HG02884 (cell line): ENCODE measurements at regions not wholly inside any gene's neighbourhood (a gene's known extent, or its start where the extent isn't known, plus 50 kb on each side); places are given as distances from the start of the nearest gene placed in this dataset.
"Not testable (repeated sequence)": the region's sequence is repeated elsewhere in the genome, so short reads cannot be mapped to it uniquely, and the experiment has no call there.

Source experiments
- ATAC-seq: cut with Tn5 transposase; IDR thresholded peaks from one replicate; pipeline ENCODE4 v1.9.1; 2021; ENCODE audit warnings: mild to moderate bottlenecking, moderate library complexity; ENCODE audit not compliant: unreplicated experiment

DNA sequence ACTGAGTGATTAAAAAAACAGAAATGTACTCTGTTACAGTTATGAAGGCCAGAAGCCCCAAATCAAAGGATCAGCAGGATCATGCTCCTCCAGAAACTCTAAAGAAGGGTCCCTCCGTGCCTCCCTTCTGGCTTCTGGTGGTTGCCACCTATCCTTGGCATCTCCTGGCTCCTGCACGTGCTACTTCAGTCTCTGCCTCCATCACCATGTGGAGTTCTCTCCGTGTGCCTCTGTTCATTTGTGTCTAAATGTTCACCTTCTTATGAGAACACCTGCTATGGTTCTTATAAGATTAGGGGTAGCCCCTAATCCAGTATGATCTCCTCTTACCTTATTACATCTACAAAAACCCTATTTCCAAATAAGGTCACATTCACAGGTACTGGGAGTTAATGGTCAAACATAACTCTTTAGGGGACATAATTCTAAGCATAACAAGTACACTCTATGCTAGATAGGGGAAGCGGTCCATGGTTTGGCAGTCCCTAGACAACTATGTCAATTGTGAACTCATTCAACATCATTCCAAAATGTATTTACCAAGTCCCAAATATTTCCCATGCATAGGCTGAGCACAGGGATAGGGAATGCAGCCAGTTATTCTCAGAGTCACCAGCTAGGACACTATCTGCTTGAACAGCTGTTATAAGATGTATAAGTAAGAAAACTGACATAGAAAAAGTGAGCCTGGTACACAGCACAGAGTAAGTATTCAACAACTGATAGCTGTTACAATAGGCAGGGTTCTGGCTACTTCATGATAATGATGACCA, 295.5 kb upstream of the BOD1L1 start:
- no peak for ATAC-seq

DNA sequence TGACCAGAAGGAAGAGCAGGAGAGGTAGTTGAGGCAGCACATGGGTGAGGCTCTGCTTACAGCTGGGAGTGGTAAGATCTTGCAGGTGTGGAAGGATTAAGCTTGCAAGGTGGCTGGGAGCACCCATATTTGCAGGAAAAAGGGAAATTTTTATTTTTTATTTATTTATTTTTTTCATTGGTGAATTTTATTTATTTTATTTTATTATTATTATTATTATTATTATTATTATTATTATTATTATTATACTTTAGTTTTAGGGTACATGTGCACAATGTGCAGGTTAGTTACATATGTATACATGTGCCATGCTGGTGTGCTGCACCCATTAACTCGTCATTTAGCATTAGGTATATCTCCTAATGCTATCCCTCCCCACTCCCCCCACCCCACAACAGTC, 297.4 kb upstream of the BOD1L1 start:
- not testable (repeated sequence) for ATAC-seq

DNA sequence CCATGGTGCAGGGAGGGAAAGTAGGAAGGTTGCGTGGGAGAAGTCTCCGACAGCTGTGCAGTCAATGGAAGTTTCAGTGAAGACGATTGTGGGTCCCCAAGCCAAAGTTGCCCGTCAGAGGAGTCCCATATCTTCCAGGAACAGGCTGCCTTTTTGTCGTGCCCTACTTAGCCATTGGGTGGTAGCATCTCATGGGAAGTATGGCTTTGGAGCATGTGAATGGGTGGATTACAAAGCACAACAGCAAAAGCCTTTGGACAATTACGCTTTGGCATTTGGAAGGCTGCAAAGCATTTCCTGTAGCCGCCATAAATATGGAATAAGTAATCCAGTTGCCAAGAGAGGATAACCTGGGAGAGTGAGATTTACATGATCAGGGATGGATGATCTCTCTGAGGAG, 300.7 kb upstream of the BOD1L1 start:
- ATAC-seq, result no peak

- ATAC-seq, result no peak
Observed at GRCh38 chr4:13930155-13930554, 302.6 kb upstream of the BOD1L1 start.

- ATAC-seq, result no peak
Observed at GRCh38 chr4:13933191-13933590, 305.7 kb upstream of the BOD1L1 start.

GRCh38 chr4:13938299-13938698, 310.8 kb upstream of the BOD1L1 start:
- no peak for ATAC-seq

DNA sequence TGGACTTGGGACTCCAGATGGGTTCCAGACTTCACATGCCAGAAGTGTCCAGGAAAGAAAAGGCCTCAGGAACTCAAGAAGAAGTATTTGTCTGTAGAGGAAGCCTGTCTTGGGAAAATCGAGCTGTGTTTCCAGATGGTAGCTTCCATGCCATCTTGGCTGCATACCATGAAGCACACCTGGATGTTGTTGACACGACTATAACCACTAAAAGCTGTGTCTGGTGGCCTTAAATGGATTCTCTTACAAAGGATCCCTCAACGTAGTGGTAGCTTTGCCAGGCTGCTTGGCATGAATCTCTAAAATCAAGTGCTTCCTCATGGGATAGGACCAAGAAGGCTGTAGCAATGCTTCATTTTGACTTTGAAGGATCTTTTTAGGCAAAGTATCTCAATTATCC, 313.4 kb upstream of the BOD1L1 start:
- no peak for ATAC-seq

GRCh38 chr4:13942977-13943376, 315.5 kb upstream of the BOD1L1 start:
- ATAC-seq, result no peak

DNA sequence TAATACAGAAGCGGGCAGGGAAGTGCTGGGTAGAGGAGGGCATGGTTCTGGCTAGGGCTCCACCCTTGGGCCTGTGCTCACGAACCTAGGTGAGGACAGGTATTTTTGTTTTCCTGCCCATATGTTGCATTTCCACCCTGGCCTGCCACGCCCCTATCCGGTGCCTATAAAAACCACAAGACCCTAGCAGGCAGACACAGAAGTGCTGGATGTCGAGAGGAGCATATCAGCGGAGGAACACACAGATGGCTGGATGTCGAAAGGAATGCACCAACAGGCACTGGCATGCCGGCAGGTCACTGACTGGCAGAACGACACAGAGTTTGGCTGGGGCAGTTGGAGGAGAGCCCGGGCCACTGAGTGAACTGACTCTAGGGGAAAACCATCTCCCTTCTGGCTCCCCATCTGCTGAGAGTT, 316.6 kb upstream of the BOD1L1 start:
- no peak for ATAC-seq

GRCh38 chr4:13947921-13948320, 320.4 kb upstream of the BOD1L1 start:
- no peak for ATAC-seq

DNA sequence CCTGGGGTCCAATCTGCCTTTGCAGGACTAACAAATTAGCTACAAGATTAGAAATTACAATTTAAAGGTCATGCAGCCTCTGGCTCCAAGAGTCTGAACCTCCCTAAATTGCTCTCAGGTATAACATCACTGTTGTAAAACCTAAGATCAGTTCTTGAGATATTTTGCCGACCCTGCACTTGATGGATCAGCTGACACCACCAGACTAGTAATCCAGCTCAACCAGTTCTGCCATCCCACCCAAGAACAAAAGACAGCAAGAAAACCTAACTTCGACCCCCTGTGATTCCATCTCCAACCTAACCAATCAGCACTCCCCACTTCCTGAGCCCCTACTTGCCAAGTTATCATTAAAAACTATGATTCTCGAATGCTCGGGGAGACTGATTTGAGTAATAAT, 323.0 kb upstream of the BOD1L1 start:
- ATAC-seq, result no peak

DNA sequence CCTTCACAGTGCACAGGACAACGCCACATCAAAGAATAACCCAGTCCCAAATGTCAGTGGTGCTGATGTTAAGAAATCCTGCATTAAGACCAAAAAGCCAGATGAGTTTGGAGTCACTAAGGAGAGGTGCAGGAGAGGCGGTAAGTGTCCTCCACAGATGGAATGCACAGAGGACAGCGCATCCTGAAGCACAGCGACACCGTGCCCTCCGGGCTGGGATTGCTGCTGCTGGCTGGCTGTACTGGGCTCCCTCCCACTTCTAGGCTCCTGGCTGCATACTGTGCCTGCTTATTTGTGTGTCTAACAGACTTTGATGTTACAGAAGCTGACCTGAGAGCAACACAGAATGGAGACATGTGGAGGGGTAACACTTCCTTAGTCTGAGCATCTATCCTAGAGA, 325.6 kb upstream of the BOD1L1 start:
- ATAC-seq, result no peak

DNA sequence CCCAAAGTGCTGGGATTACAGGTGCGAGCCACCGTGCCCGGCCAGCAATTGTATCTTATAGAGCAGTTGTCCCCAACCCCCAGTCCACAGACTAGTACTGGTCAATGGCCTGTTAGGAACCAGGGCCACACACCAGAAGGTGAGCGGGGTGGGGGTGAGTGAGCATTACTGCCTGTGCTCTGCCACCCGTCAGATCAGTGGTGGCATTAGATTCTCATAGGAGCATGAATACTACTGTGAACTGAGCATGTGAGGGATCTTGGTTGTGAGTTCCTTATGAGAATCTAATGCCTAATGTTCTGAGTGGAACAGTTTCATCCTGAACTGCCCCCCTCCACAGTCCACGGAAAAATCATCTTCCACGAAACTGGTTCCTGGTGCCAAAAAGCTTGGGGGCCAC, 328.0 kb upstream of the BOD1L1 start:
- no peak for ATAC-seq

GRCh38 chr4:13956947-13957346, 329.4 kb upstream of the BOD1L1 start:
- no peak for ATAC-seq

GRCh38 chr4:13957871-13958270, 330.3 kb upstream of the BOD1L1 start:
- no peak for ATAC-seq

DNA sequence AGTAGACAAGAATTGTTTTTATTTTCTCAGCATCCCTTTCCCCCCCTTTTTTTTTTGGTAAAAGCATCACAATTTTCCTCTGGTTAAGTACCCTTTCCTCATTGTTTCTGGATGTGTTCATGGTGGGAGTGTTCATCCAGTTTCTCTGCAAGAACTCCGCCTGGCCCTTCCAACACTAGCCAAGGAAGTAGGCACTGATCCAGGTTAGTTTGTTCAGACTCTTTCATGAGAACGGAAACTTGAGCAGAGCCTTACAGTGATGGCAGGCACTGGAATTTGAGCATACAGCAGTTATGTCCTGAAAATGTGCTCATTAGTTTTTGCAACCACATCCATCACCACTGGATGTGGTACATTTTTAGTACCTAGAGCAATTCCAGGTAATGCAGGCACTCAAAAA, 336.1 kb upstream of the BOD1L1 start:
- ATAC-seq, result no peak

DNA sequence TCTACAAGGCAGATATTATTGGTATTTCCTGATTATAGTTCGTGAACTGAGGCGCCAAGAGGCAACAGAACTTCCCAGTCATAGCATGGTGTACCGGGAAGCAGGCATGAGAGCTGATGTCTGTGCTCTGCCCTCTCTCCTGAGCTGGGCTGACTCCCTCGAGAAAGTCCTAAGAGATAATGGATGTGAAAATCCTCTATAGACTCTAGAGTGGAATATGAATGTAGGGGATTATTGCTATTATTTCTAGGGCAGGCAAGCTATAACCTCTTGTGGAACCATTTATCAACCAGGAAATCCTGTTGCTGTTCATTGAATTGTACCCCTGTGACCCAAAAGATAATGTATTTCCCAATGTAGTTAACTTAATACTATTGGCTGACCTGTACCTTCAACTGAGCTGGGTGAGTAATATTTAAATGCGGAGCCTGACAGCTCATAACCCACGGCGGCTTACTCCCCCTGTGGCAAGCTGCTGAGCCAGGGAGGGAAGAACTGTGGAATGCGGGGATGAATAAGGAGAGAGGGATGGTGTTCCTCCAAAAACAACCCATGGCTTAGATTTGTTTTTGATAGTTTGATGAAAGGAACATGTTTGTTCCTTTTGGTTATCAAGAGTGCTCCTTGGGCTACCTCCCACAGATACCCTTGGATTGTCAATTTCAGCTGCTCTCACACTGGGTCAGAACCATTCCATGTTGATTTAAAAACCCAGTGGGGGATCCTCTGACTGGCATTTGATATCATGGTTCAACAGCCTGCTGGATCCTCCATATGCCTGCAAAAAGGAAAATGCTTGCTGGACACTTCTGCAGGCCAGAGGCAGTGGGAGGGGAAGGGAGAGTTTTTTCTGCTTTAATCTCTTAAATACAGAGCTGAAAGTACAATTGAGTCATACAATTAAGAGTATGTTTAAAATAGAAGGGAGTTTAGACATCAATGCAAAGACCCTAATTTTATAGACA, 339.0 kb upstream of the BOD1L1 start:
- ATAC-seq, result no peak

- ATAC-seq, result no peak
Observed at GRCh38 chr4:13968723-13969122, 341.2 kb upstream of the BOD1L1 start.

DNA sequence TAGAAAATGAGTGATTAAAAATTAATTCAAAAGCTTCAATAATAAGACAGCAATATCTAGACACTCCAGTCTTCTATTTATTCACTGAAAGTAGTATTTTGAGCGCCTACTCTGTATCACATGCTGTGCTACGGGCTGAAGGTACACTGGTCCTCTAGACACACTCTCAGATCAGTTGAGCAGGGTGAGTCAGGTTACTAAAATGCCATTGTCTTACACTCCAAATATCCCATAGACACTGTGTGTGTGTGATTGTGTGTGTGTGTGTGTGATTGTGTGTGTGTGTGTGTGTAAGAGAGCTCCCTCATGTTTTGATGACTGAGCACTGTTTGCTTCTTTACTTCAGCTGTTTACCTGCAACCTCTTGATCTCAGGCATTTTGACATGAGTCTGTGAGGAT, 342.8 kb upstream of the BOD1L1 start:
- ATAC-seq, result no peak

DNA sequence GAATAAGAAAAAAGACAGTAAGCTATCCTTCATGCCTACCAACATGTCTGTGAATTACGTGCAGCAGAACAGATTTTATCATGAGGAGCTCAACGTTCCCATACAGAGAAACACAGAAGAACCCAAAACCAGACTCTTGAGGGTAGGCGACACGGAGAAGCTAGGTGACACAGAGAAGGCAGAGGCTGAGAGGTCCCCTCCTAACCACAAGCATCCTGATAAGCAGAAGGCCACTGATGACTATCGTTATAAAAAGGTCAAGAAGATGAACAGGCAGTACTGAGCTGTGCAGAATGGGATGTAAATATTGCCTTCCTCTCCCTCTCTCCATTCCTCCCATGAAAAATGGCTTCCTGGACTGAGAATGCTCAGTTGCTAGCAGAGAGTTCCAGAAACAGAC, 350.2 kb upstream of the BOD1L1 start:
- ATAC-seq, result no peak

- ATAC-seq, result no peak
Observed at GRCh38 chr4:13980317-13981310, 353.1 kb upstream of the BOD1L1 start.
